Mesenteric fat pad (tissue), 1 donor: ENCODE measurements at regions not wholly inside any gene's neighbourhood (a gene's known extent, or its start where the extent isn't known, plus 50 kb on each side); places are given as distances from the start of the nearest gene placed in this dataset.
"Not testable (repeated sequence)": the region's sequence is repeated elsewhere in the genome, so short reads cannot be mapped to it uniquely, and the experiment has no call there.

Experiments
- DNase-seq: peaks from one replicate; pipeline ENCODE4 v3.0.0-alpha.2; 2020; ENCODE audit warnings: low spot score
- donor health status: DM: yes; HTN: yes; CAD: no.

- no peak for DNase-seq
These were observed 488.1 kb upstream of the HTR2C start for GRCh38 chrX:114095789-114096188.

- DNase-seq, result no peak
These were observed 496.3 kb upstream of the HTR2C start for GRCh38 chrX:114087543-114087942.

- DNase-seq, result no peak
These were observed 506.1 kb upstream of the HTR2C start for GRCh38 chrX:114077773-114078172.

- DNase-seq, result no peak
These were observed 508.7 kb upstream of the HTR2C start for GRCh38 chrX:114075073-114075673.

- DNase-seq, result no peak
These were observed 510.0 kb upstream of the HTR2C start for GRCh38 chrX:114073926-114074325.

GRCh38 chrX:114071412-114071811 lies 512.5 kb upstream of the HTR2C start:
- no peak for DNase-seq

GRCh38 chrX:114065577-114066223 lies 518.2 kb upstream of the HTR2C start:
- no peak for DNase-seq

- no peak for DNase-seq
These were observed 522.7 kb upstream of the HTR2C start for GRCh38 chrX:114061226-114061625.

- DNase-seq, result no peak
These were observed 524.9 kb upstream of the HTR2C start for GRCh38 chrX:114058988-114059418.

- DNase-seq, result not testable (repeated sequence)
These were observed 526.5 kb upstream of the HTR2C start for GRCh38 chrX:114057422-114057821.

GRCh38 chrX:114051667-114052315 lies 532.1 kb upstream of the HTR2C start:
- DNase-seq, result no peak

- DNase-seq, result no peak
These were observed 533.6 kb upstream of the HTR2C start for GRCh38 chrX:114050075-114050796.

GRCh38 chrX:114049063-114049462 lies 534.8 kb upstream of the HTR2C start:
- DNase-seq, result no peak

GRCh38 chrX:114047558-114047957 lies 536.3 kb upstream of the HTR2C start:
- DNase-seq, result no peak

GRCh38 chrX:114046695-114047279 lies 537.1 kb upstream of the HTR2C start:
- DNase-seq, result no peak

GRCh38 chrX:114041470-114041869 lies 542.4 kb upstream of the HTR2C start:
- not testable (repeated sequence) for DNase-seq

GRCh38 chrX:114040661-114041269 lies 543.1 kb upstream of the HTR2C start:
- not testable (repeated sequence) for DNase-seq

GRCh38 chrX:114040111-114040510 lies 543.8 kb upstream of the HTR2C start:
- DNase-seq, result not testable (repeated sequence)

- no peak for DNase-seq
These were observed 545.5 kb upstream of the HTR2C start for GRCh38 chrX:114038358-114038757.

GRCh38 chrX:114037515-114037914 lies 546.4 kb upstream of the HTR2C start:
- no peak for DNase-seq
